ENCODE measurements at regions not wholly inside any gene's neighbourhood (a gene's known extent, or its start where the extent isn't known, plus 50 kb on each side); places are given as distances from the start of the nearest gene placed in this dataset.
"Not testable (repeated sequence)": the region's sequence is repeated elsewhere in the genome, so short reads cannot be mapped to it uniquely, and the experiment has no call there.

DNA sequence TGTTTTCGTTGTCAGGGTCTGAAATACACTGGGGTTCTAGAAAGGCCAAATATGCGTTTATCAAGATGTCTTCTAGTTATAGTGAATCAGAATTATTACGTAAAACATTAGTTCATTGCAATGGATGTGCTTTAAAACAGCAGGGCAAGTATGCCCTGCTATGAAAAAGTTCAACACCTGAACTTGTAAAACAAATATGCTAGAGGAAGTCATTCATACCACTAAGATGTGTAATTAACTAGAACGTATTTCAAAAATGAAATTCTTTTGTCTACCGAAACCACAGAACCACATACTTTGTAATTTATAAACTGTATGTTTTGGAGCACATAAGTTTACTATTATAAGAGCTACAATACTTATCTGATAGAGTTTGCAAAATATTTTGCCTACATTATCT is 266.2 kb downstream of the KCTD12 start:
- peak; percentile 15 for DNase-seq (ENCODE audit: low spot score)

DNA sequence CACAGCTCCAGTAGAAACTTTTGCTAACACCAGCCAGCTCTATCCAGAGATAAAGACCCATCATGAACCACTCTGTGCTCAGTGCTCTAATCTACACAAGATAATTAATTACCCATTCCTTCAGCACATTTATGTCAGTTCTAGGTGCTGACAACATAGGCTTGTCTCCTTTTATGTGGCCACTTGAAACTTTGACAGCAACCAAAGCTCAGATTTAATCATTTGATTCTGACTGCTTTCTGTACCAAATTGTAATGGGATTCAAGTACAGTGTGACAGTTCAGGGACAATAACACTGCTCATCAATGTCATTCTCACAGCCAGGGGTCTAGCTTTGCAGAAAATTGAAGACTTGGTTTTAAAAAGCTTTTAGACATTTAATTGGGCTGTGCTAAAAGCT is 266.6 kb downstream of the KCTD12 start:
- DNase-seq (ENCODE audit: low spot score) = no peak

GRCh38 chr13:76610819-76611415 is 275.3 kb downstream of the KCTD12 start:
- no peak for DNase-seq (ENCODE audit: low spot score)

DNA sequence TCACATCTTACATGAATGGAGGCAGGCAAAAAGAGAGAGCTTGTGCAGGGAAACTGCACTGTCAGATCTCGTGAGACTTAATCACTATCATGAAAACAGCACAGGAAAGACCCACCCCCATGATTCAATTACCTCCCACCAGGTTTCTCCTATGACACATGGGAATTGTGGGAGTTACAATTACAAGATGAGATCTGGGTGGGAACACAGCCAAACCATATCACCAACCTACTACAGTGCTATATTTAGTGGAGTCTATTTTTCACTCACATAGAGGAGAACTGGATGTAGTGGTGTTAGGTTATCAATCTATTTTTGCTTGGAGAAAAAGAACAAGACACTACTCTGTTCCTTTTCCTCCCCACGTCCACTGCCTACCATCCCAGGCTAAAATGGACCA is 276.6 kb downstream of the KCTD12 start:
- DNase-seq (ENCODE audit: low spot score) = no peak

- no peak for DNase-seq (ENCODE audit: low spot score)
Observed at GRCh38 chr13:76607866-76608265, 278.3 kb downstream of the KCTD12 start.

GRCh38 chr13:76600081-76600480 is 286.1 kb downstream of the KCTD12 start:
- DNase-seq (ENCODE audit: low spot score) = no peak

- no peak for DNase-seq (ENCODE audit: low spot score)
Observed at GRCh38 chr13:76597868-76598267, 288.3 kb downstream of the KCTD12 start.

- no peak for DNase-seq (ENCODE audit: low spot score)
Observed at GRCh38 chr13:76596216-76596615, 290.0 kb downstream of the KCTD12 start.

DNA sequence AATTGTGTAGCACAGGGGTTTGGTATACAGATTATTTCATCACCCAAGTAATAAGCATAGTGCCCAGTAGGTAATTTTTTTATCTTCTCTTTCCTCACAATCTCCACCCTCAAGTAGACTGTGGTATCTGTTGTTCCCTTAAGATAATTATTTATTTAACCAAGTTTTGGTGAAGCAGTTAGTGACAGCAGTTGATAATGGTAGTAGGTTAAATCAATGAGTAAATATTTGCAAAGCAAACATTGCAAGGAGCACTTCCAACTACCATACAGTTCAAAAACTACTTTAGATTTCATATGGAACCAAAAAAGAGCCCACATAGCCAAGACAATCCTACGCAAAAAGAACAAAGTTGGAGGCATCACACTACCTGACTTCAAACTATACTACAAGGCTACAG is 291.8 kb downstream of the KCTD12 start:
- DNase-seq (ENCODE audit: low spot score) = no peak

- DNase-seq (ENCODE audit: low spot score) = no peak
Observed at GRCh38 chr13:76586842-76587241, 299.4 kb downstream of the KCTD12 start.

DNA sequence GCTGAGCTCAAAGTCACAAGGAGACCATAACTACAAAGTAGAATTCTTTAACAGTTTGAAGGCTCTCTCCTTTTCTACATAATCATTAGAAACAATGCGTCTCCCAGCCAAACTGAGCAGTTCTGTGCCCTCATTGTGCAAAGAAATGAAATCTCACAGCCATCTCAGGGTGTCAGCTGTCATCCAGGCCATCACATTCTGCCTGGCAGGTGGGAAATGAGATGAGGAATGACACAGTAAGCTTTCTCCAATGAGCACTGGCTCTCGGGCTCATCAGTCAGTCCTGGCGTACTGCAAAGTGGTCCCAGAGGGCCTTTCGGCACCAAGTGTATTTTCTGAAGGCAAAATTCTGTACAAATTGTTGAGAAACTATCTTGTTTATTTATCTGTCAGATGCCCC is 306.5 kb downstream of the KCTD12 start:
- DNase-seq (ENCODE audit: low spot score) = no peak

DNA sequence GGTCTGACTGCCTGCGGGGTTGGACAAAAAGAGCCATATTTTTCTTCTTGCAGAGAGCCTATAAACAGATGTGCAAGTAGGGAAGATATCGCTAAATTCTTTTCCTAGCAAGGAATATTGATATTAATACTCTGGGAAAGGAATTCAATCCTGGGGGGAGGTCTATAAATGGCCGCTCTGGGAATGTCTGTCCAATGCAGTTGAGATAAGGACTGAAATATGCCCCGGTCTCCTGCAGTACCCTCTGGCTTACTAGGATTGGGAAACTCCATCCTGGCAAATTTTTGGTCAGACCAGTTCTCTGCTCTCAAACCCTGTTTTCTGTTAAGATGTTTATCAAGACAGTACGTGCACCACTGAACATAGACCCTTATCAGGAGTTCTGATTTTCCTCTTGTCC is 310.6 kb downstream of the KCTD12 start:
- not testable (repeated sequence) for DNase-seq (ENCODE audit: low spot score)

DNA sequence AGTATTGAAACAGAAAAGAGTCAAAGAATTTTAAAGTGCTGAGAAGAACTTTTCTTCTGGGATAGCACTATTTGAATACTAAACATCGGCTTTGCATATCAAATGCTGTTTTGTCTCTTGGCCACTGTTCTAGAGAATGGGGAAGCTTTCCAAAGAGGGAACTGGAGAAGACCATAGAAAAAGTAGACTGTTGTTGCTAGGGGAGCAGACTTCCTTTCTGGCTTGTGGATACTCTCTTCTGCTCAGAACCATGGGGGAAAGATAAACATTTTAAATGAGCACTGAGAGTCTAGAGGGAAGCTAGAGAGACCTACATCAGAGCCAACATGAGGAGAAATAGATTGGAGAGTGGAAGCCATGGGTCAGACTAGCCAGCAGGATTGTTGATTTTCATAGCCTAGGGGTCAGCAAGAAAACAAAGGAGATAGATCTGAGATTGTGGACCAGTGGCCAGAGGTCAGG is 315.7 kb downstream of the KCTD12 start:
- no peak for DNase-seq (ENCODE audit: low spot score)

DNA sequence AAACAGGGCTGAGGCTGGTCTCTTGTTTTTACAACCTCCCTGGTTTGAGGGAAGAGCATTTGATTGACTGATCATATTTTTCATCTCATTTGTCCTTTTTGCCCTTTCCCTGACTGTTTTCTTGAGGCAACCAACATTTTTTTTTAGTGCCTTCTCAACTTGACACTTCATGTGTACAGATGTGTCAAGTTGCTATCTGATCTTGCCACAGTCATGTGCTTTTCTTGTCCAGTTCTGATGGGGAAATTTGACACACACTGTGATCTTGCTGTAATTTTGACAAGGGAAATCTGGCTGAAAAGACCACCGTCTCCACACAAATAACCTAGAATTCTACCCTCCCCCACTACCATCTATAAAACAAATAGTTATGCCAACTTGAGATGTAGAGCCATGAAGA is 329.6 kb downstream of the KCTD12 start:
- DNase-seq (ENCODE audit: low spot score) = no peak

DNA sequence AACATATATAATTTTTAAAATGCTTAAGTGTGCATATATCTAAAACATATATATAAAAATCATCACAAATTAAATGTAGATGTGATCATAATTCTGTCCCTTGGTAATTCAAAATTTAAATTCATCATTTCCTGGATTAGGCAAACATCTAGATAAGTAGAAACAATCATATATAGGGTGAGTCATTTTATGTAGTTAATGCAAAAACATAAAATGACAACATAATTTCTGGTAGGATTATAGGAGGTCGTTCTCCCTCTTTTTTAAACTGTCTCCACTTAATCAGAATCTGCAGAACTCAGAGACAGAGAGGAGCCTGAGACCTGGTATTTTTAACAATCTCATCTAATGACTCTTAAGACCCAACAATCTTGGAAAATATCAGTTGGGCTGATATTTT is 333.4 kb downstream of the KCTD12 start:
- no peak for DNase-seq (ENCODE audit: low spot score)

DNA sequence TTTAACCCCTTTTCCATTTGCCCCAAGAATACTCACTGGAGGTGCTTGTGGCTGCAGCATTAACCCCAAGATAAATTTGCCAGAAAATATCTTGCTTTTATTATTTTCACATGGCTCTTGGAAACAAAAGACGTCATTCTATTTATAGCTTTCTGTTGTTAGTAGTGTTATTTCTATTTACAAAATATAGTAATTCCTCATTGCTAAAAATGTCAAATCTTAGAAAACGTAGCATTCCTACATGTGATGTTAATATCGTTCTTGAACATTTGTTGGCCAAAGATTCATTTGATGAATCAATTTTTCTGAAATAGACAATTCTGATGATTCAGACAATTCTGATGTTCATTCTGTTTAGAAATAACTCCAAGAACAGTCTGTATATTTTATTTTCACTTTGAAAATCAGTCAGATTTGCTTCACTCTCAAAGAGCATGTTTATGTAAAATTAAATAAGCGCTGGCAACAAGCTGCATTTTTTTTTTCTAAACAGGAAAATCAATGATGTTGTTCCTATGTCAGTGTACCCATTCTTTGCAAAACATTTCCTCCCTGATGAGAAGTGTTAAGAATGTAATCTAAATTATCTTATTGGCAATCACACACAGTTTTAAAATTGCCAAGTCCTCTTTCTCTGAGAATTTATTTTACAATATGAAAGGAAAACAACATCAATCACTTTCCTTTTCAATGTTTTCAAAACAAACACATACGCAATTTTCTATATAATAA is 334.0 kb downstream of the KCTD12 start:
- no peak for DNase-seq (ENCODE audit: low spot score)

DNA sequence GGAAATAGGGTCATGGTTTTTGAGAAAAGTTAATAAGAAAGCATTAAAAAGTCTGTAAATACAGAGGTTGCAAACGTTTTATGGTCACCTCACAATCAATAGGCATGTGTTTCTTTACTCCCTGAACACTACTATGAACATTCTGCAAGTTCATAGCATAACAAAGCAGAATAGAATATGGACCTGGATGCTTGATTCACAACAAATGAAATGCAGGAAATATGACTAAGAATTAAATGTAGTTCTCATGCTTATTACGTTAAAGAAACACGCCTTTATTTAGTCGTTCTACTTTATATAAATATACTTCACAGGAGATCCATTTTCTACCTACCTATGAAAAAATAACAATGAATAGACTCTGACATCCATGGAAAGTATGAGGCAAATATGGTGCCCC is 344.0 kb downstream of the KCTD12 start:
- DNase-seq (ENCODE audit: low spot score) = no peak

DNA sequence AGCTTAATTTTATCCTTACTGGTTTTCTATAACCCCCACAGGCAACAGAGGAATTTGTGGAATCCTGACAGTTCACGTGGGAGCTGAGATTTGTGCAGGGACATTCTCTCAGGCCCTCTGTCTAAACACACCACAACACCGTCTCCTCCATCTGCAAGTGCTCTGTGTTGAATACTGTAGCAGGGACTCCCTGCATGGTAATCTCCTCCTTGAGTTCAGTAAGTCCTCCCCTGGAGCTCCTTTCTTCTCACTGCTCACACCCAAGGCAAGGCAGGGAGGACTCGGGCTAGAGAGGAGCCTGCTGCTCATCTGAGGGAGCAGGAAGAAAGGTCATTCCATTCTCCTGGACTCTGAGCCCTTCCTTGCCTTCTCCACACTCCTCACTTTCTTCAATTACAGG is 348.2 kb downstream of the KCTD12 start:
- DNase-seq (ENCODE audit: low spot score) = no peak

DNA sequence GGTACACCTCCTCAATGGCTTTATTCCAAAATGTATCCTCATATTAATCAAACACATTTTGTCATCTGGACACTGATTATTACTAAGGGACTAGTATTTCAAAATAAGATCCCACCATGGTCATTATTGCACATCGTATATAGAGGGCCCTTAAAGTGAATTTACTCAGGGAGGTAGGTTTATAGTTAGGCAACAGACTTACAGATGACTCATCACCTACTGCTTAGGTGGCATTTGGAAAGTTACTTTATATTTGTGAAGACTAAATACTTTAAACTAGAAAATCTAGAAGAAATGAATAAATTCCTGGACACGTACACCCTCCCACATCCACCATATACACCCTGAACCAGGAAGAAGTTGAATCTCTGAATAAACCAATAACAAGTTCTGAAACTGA is 353.0 kb downstream of the KCTD12 start:
- no peak for DNase-seq (ENCODE audit: low spot score)

- no peak for DNase-seq (ENCODE audit: low spot score)
Observed at GRCh38 chr13:76527041-76527440, 359.2 kb downstream of the KCTD12 start.

DNA sequence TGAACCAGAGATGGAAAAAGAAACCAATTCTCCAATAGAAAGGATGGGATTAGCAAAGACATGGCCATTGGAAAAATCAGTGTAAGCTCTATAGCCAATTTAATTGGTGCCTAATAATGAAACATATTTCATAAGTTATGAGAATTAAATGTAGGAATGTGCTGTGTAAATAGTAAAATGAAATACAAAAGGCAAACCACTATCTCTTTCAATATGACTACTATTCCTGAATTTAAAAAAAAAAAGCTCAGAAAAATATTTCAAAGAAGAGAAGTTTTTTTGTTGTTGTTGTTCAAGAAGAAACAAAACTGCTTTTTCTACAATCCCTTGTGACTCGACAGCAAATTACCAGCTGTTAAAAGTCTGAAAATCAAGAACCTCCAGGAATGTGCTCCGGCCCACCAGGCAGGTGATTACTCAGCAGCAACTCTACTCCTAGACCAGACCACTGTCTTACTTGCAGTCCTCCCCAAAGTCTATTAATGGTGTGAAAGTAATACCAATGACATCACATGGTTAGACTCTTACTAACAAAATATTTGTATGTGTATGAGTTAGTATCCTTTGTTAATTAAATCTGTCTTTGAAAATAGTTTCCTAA is 362.4 kb downstream of the KCTD12 start:
- DNase-seq (ENCODE audit: low spot score) = peak; percentile 17

DNA sequence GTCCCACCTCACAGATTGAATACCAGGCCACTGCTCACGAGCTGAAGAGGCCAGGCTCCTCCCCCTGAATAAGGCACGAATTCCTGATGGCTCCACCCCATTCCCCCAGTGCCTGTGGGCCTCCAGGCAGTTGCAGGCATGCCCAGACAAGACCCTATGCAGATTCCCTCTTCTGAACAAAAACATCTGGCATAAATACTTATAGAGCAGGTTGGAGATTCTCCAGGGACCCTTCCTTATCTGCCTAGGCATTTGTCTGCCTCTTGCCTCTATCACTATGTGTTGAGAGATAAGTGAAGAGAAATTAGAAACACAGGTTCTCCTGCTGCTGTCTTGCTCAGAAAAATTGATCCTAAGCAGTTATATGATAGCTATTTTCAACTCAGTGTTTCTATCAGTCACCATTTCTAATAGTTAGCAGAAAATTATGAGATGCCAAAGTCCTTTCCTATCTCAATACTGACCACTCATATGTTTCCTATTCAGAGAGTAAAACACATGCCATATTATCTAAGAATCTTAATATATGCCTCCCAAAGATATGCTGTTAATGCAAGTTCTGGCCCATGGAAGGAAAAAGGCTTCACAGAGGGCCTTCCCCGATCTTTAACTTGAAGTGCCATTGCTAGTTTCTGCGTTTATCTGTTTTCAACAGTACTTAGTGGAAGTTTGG is 364.0 kb downstream of the KCTD12 start:
- DNase-seq (ENCODE audit: low spot score) = no peak

GRCh38 chr13:76519685-76520084 is 366.5 kb downstream of the KCTD12 start:
- DNase-seq (ENCODE audit: low spot score) = no peak

Data from kidney tubule cell (primary cell).